Brain microvascular endothelial cell (primary cell): ENCODE measurements at regions not wholly inside any gene's neighbourhood (a gene's known extent, or its start where the extent isn't known, plus 50 kb on each side); places are given as distances from the start of the nearest gene placed in this dataset.

Experiments used
- DNase-seq: peaks from one replicate; pipeline ENCODE4 v3.0.0-alpha.2; 2020
- H3K27ac ChIP-seq: fragments of 250-450 bp; sonication (Bioruptor Pico); 2 replicates; pipeline ENCODE4 v1.5.1; 2020; ENCODE audit warnings: mild to moderate bottlenecking, moderate library complexity
- H3K27me3 ChIP-seq: fragments of 250-450 bp; sonication (Bioruptor Pico); replicated peaks from 2 replicates; pipeline ENCODE4 v1.5.1; 2020; ENCODE audit warnings: mild to moderate bottlenecking
- H3K36me3 ChIP-seq: fragments of 250-450 bp; sonication (Bioruptor Pico); replicated peaks from 2 replicates; pipeline ENCODE4 v1.5.1; 2020; ENCODE audit warnings: mild to moderate bottlenecking
- H3K4me3 ChIP-seq: 2 replicates; pipeline ENCODE4 v1.5.1; 2011; ENCODE audit warnings: low read depth, mild to moderate bottlenecking, control low read depth, low read length, moderate library complexity
- CTCF ChIP-seq: IDR thresholded peaks from 2 replicates; pipeline ENCODE4 v1.5.1; 2011; ENCODE audit warnings: low read depth, mild to moderate bottlenecking, moderate library complexity, low read length, control low read depth, inconsistent platforms; ENCODE audit errors: missing control alignments
- in situ Hi-C: cut with HindIII; loops from 2 replicates; pipeline ENCODE4 v1.10.0; 2017; ENCODE audit warnings: low sequenced_read_pairs, low pct_ligation_motif_present

GRCh38 chr16:80121522-80121909 is 419.3 kb upstream of the DYNLRB2 start:
- in situ Hi-C loops, result no loop called here
- H3K36me3 ChIP-seq, result no peaks in the 10 kb centered on the region
- no peak overlapping the region for H3K27ac ChIP-seq
- DNase-seq, result no peak
- TF ChIP-seq CTCF, result no peak
- H3K4me3 ChIP-seq, result no peak overlapping the region
- H3K27me3 ChIP-seq, result no peaks in the 10 kb centered on the region

GRCh38 chr16:80120899-80121521 is 419.8 kb upstream of the DYNLRB2 start:
- no peaks in the 10 kb centered on the region for H3K36me3 ChIP-seq
- in situ Hi-C loops, result no loop called here
- no peak overlapping the region for H3K27ac ChIP-seq
- H3K27me3 ChIP-seq, result no peaks in the 10 kb centered on the region
- no peak for TF ChIP-seq CTCF
- H3K4me3 ChIP-seq, result no peak overlapping the region
- no peak for DNase-seq

- H3K27ac ChIP-seq, result no peak overlapping the region
- no peak for DNase-seq
- no peak overlapping the region for H3K4me3 ChIP-seq
- no peak for TF ChIP-seq CTCF
- in situ Hi-C loops, result no loop called here
- H3K27me3 ChIP-seq, result no peaks in the 10 kb centered on the region
- no peaks in the 10 kb centered on the region for H3K36me3 ChIP-seq
Observed at GRCh38 chr16:80117556-80118130, 423.1 kb upstream of the DYNLRB2 start.

GRCh38 chr16:80116711-80117110 is 424.1 kb upstream of the DYNLRB2 start:
- Histone ChIP-seq H3K27ac (no peak overlapping the region), H3K36me3 (no peaks in the 10 kb centered on the region), H3K27me3 (no peaks in the 10 kb centered on the region), H3K4me3 (no peak overlapping the region)
- no peak for DNase-seq
- in situ Hi-C loops, result no loop called here
- TF ChIP-seq CTCF, result no peak

- no peak for TF ChIP-seq CTCF
- no peak for DNase-seq
- in situ Hi-C loops, result no loop called here
- Histone ChIP-seq H3K27ac (no peak overlapping the region), H3K27me3 (no peaks in the 10 kb centered on the region), H3K4me3 (no peak overlapping the region), H3K36me3 (no peaks in the 10 kb centered on the region)
Observed at GRCh38 chr16:80114699-80115098, 426.1 kb upstream of the DYNLRB2 start.
